K562 (cell line): ENCODE measurements at regions not wholly inside any gene's neighbourhood (a gene's known extent, or its start where the extent isn't known, plus 50 kb on each side); places are given as distances from the start of the nearest gene placed in this dataset.
"Not testable (repeated sequence)": the region's sequence is repeated elsewhere in the genome, so short reads cannot be mapped to it uniquely, and the experiment has no call there.

Experiments used
- ATAC-seq: fragments of 200-7000 bp; cut with Tn5 transposase; 3 replicates; pipeline ENCODE4 v1.9.1; 2020; ENCODE audit warnings: moderate library complexity
- BruUV-seq: library from RNA; stranded (reverse); fragments of 400-500 nt; replicated peaks from 2 replicates; lab custom pipeline; 2021; lab: Mats Ljungman, UMichigan
- CTCF ChIA-PET: fragments of 300-600 bp; formaldehyde crosslinking; extraction: SDS; loops from one replicate; lab custom pipeline; 2021; ENCODE audit warnings: low intra/inter-chr PET ratio; lab: Yijun Ruan, JAX
- POLR2A ChIA-PET: fragments of 300-600, 350-650 bp; sonication (Branson Sonifier 250); formaldehyde crosslinking; extraction: SDS; loops from one replicate; lab custom pipeline; 2021; ENCODE audit warnings: antibody characterized with exemption, inconsistent platforms; lab: Yijun Ruan, JAX
- DNase-seq, 4 experiments: peaks; one replicate each; pipeline versions ENCODE4 v3.0.0 to v3.0.0-alpha.2; 2011 to 2018; ENCODE audit warnings: low spot score in 3 of 4, mixed read lengths in 3 of 4; ENCODE audit errors: extremely low read depth in 1 of 4
- FAIRE-seq: peaks from 2 replicates; lab custom pipeline; 2011; peaks lifted over from hg19 to GRCh38; lab: Jason Lieb, UNC
- H2AFZ ChIP-seq: 2 replicates; pipeline ENCODE4 v1.6.0; 2011; ENCODE audit warnings: low read depth, low read length, control low read depth, inconsistent platforms
- H3K27ac ChIP-seq: fragments of 200-600 bp; 3 replicates; pipeline ENCODE4 v1.8.0; 2011; ENCODE audit warnings: low read depth, mild to moderate bottlenecking, control low read depth, inconsistent platforms, low read length, moderate library complexity, mixed read lengths; ENCODE audit errors: extremely low read depth
- H3K27me3 ChIP-seq, 2 experiments: fragments of 300-600 bp in 1 of 2; 2 replicates in 1 of 2; 3 replicates in 1 of 2; pipeline versions ENCODE4 v1.6.0 to v1.8.0; 2011; ENCODE audit warnings: inconsistent platforms in 2 of 2, low read length in 2 of 2, mild to moderate bottlenecking in 1 of 2, mixed read lengths in 1 of 2, moderate library complexity in 1 of 2; ENCODE audit not compliant: control insufficient read depth in 2 of 2, insufficient read depth in 2 of 2
- H3K36me3 ChIP-seq: fragments of 300-600 bp; 3 replicates; pipeline ENCODE4 v1.8.0; 2011; ENCODE audit warnings: mild to moderate bottlenecking, low read length, inconsistent platforms; ENCODE audit not compliant: control insufficient read depth, insufficient read depth
- H3K4me1 ChIP-seq, 2 experiments: fragments of 200-600 bp in 1 of 2; replicated peaks in 1 of 2; 2 replicates in 1 of 2; 3 replicates in 1 of 2; pipeline versions ENCODE4 v1.5.1 to v1.8.0; 2011; ENCODE audit warnings: inconsistent platforms in 2 of 2, low read length in 2 of 2, mild to moderate bottlenecking in 1 of 2, mixed read lengths in 1 of 2, moderate library complexity in 1 of 2; ENCODE audit not compliant: control insufficient read depth in 2 of 2, insufficient read depth in 2 of 2
- H3K4me2 ChIP-seq: 2 replicates; pipeline ENCODE4 v1.6.1; 2011; ENCODE audit warnings: low read length, control low read depth, inconsistent platforms, mixed read lengths; ENCODE audit not compliant: insufficient read depth
- H3K4me3 ChIP-seq: fragments of 200-600 bp; sonication (generic), shearing (Covaris generic); 2 replicates; pipeline ENCODE4 v1.5.1; 2016; ENCODE audit warnings: control low read depth, inconsistent platforms
- H3K79me2 ChIP-seq: fragments of 200-600 bp; 3 replicates; pipeline ENCODE4 v1.8.0; 2011; ENCODE audit warnings: low read length, inconsistent platforms; ENCODE audit not compliant: control insufficient read depth, insufficient read depth
- H3K9ac ChIP-seq, 2 experiments: 2 replicates each; pipeline versions ENCODE4 v1.6.0 to v1.6.1; 2011; ENCODE audit warnings: low read depth in 2 of 2, low read length in 2 of 2, control low read depth in 1 of 2, inconsistent platforms in 1 of 2, mild to moderate bottlenecking in 1 of 2, mixed read lengths in 1 of 2; ENCODE audit not compliant: insufficient read depth in 1 of 2
- H3K9me1 ChIP-seq: one replicate; pipeline ENCODE4 v1.6.0; 2011; ENCODE audit warnings: inconsistent platforms, mild to moderate bottlenecking, low read length, moderate library complexity; ENCODE audit not compliant: control insufficient read depth, insufficient read depth
- H3K9me3 ChIP-seq: replicated peaks from 2 replicates; pipeline ENCODE4 v1.5.1; 2011; ENCODE audit warnings: low read depth, low read length, inconsistent platforms; ENCODE audit not compliant: control insufficient read depth, insufficient read depth
- H4K20me1 ChIP-seq: replicated peaks from 2 replicates; pipeline ENCODE4 v1.6.1; 2011; ENCODE audit warnings: low read length, inconsistent platforms, mixed read lengths; ENCODE audit not compliant: control insufficient read depth, insufficient read depth
- WGBS: fragments of 100-300 bp; shearing (Covaris generic); methylation state at CpG from one replicate; pipeline ENCODE4 v1.1.6; 2016; ENCODE audit warnings: low coverage, mixed read lengths; ENCODE audit not compliant: insufficient coverage; ENCODE audit errors: missing lambda C conversion rate; 5-methylcytosine and 5-hydroxymethylcytosine counted together
- in situ Hi-C: fragments of 300-500 bp; cut with MboI; formaldehyde crosslinking; loops from 4 replicates; pipeline ENCODE4 v1.15.0; 2018; ENCODE audit warnings: inconsistent platforms, mixed read lengths
- intact Hi-C: fragments of 100-400 bp; cut with micrococcal nuclease; formaldehyde crosslinking; loops from 2 replicates; pipeline ENCODE4 v1.14.2; 2022
- TF ChIP-seq, protein P1 (sequence below): fragments of 250-450 bp; sonication (Bioruptor Pico); IDR thresholded peaks from 2 replicates; pipeline ENCODE4 v1.8.0; 2022; ENCODE audit warnings: moderate library complexity, mild to moderate bottlenecking, inconsistent platforms

DNA sequence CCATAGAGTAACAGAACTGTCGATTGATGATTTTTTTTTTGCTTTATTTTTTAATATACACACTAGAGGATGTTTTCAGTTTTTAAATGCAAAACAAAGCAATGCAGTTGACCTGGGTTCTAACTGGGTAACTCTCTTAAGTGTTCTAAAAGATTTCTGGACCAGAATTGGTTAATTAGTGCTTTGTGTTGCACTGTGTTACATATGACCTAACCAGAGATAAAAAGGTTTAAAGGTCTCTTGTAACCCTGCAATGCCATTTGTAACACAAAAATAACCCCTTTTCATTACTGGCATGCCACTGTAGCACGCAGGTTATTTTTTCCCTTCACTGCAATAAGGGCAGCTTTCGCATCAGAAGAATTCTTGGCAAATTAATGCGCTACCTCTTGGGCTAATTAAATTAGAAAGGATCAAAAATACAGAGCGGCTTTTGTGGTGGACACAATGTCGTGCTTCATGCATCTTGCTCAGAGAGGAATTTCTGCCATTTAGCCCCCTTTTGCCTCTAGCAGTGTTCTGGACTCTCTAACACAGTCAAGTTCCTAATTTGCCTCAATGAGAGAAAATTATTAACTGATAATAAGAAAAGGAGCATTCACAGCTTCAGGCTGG is 250.8 kb upstream of the ZEB2 start:
- H3K9me3 ChIP-seq = no peaks in the 10 kb centered on the region
- H2AFZ ChIP-seq = peak overlapping the region; percentile 83; the same call in 1 of the 2 replicates
- WGBS = 66% methylated on average over 6 of the region's 6 CpGs
- DNase-seq = no peak
- in situ Hi-C loops = no loop called here
- no peak for FAIRE-seq
- no peaks in the 10 kb centered on the region for H3K9me1 ChIP-seq
- TF ChIP-seq, protein P1, sequence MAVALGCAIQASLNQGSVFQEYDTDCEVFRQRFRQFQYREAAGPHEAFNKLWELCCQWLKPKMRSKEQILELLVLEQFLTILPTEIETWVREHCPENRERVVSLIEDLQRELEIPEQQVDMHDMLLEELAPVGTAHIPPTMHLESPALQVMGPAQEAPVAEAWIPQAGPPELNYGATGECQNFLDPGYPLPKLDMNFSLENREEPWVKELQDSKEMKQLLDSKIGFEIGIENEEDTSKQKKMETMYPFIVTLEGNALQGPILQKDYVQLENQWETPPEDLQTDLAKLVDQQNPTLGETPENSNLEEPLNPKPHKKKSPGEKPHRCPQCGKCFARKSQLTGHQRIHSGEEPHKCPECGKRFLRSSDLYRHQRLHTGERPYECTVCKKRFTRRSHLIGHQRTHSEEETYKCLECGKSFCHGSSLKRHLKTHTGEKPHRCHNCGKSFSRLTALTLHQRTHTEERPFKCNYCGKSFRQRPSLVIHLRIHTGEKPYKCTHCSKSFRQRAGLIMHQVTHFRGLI (CRISPR knock-in tag) = no peak
- intact Hi-C loops = no loop called here
- H3K4me1 ChIP-seq = no peaks in the 10 kb centered on the region; a peak in 1 of 5 replicates
- H3K4me2 ChIP-seq = no peak overlapping the region
- no peaks in the 10 kb centered on the region for H3K79me2 ChIP-seq
- H3K36me3 ChIP-seq = no peaks in the 10 kb centered on the region
- H3K9ac ChIP-seq = no peak overlapping the region
- BruUV-seq = no TSS peak
- POLR2A ChIA-PET = interaction anchor here (0.9 kb wide), 1 partner anchor 34 kb away, joined by 3 read pairs; no protein-coding TSS in a partner anchor
- CTCF ChIA-PET = no interaction called here
- no peak for ATAC-seq
- no peaks in the 10 kb centered on the region for H3K27me3 ChIP-seq
- no peak overlapping the region for H3K27ac ChIP-seq
- no peak overlapping the region for H3K4me3 ChIP-seq
- no peaks in the 10 kb centered on the region for H4K20me1 ChIP-seq

DNA sequence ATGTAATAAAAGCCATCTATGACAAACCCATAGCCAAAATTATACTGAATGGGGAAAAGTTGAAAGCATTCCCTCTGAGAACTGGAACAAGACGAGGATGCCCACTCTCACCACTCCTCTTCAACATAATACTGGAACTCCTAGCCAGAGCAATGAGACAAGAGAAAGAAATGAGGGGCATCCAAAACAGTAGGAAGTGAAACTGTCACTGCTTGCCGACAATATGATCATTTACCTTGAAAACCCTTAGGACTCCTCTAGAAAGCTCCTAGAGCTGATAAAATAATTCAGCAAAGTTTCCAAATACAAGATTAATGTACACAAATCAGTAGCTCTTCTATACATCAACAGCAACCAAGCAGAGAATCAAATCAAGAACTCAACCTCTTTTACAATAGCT is 241.0 kb upstream of the ZEB2 start:
- H3K27me3 ChIP-seq, BruUV-seq, CTCF ChIA-PET, H3K79me2 ChIP-seq, H2AFZ ChIP-seq, H3K9me3 ChIP-seq, DNase-seq, H3K4me3 ChIP-seq, POLR2A ChIA-PET, H3K4me1 ChIP-seq, ATAC-seq, H3K27ac ChIP-seq, intact Hi-C loops, in situ Hi-C loops, H3K9me1 ChIP-seq, H3K9ac ChIP-seq, H3K4me2 ChIP-seq, H3K36me3 ChIP-seq, H4K20me1 ChIP-seq, FAIRE-seq: not testable (repeated sequence)
- WGBS = 45% methylated on average over 2 of the region's 2 CpGs
